Loucy (cell line): ENCODE measurements at regions not wholly inside any gene's neighbourhood (a gene's known extent, or its start where the extent isn't known, plus 50 kb on each side); places are given as distances from the start of the nearest gene placed in this dataset.

Experiments used
- H2AFZ ChIP-seq: fragments of 200-600 bp; sonication (generic); 2 replicates; pipeline ENCODE4 v1.6.0; 2016; ENCODE audit warnings: antibody characterized with exemption, mild to moderate bottlenecking, low read length, moderate library complexity
- H3F3A ChIP-seq: fragments of 200-600 bp; 2 replicates; pipeline ENCODE4 v1.6.0; 2016; ENCODE audit warnings: antibody characterized with exemption, low read depth, mild to moderate bottlenecking
- H3K27me3 ChIP-seq: fragments of 200-600 bp; sonication (generic); 2 replicates; pipeline ENCODE4 v1.6.1; 2014; ENCODE audit warnings: low read length, mild to moderate bottlenecking; ENCODE audit not compliant: insufficient read depth, poor library complexity, severe bottlenecking
- H3K36me3 ChIP-seq: fragments of 200-600 bp; sonication (generic); 2 replicates; pipeline ENCODE4 v1.6.1; 2016; ENCODE audit warnings: low read length; ENCODE audit not compliant: insufficient read depth
- H3K4me1 ChIP-seq: fragments of 200-600 bp; sonication (generic); 2 replicates; pipeline ENCODE4 v1.5.1; 2014; ENCODE audit warnings: low read length, mild to moderate bottlenecking; ENCODE audit not compliant: insufficient read depth, poor library complexity, severe bottlenecking
- H3K4me2 ChIP-seq: fragments of 200-600 bp; sonication (generic); 2 replicates; pipeline ENCODE4 v1.6.0; 2014; ENCODE audit warnings: antibody characterized with exemption, low read length, low read depth, mild to moderate bottlenecking; ENCODE audit not compliant: poor library complexity, severe bottlenecking
- H3K4me3 ChIP-seq: fragments of 200-600 bp; sonication (generic); 2 replicates; pipeline ENCODE4 v1.5.1; 2014; ENCODE audit warnings: low read length, mild to moderate bottlenecking, mixed read lengths; ENCODE audit not compliant: poor library complexity, severe bottlenecking
- H3K79me2 ChIP-seq: fragments of 200-600 bp; sonication (generic); 2 replicates; pipeline ENCODE4 v1.6.1; 2014; ENCODE audit warnings: low read length; ENCODE audit not compliant: insufficient read depth
- H3K9ac ChIP-seq: fragments of 200-600 bp; sonication (generic); 2 replicates; pipeline ENCODE4 v1.6.0; 2014; ENCODE audit warnings: mild to moderate bottlenecking, low read depth, low read length, moderate library complexity; ENCODE audit not compliant: poor library complexity, severe bottlenecking
- H3K9me2 ChIP-seq: fragments of 200-600 bp; sonication (generic); replicated peaks from 2 replicates; pipeline ENCODE4 v1.6.1; 2016; ENCODE audit warnings: low read depth, low read length, mixed read lengths
- H3K9me3 ChIP-seq: fragments of 200-600 bp; sonication (generic); 2 replicates; pipeline ENCODE4 v1.6.1; 2014; ENCODE audit warnings: mild to moderate bottlenecking, antibody characterized with exemption, low read length, low read depth; ENCODE audit not compliant: insufficient read depth
- H4K20me1 ChIP-seq: fragments of 200-600 bp; sonication (generic); 2 replicates; pipeline ENCODE4 v1.6.0; 2014; ENCODE audit warnings: antibody characterized with exemption, low read length, mild to moderate bottlenecking; ENCODE audit not compliant: insufficient read depth, poor library complexity, severe bottlenecking
- CTCF ChIP-seq: fragments of 200-600 bp; sonication (generic); conservative IDR thresholded peaks from 2 replicates; pipeline ENCODE4 v1.5.1; 2014; ENCODE audit warnings: mild to moderate bottlenecking, antibody characterized with exemption, low read length
- EZH2phosphoT487 ChIP-seq: fragments of 200-600 bp; IDR thresholded peaks from 2 replicates; pipeline ENCODE4 v1.6.1; 2018; ENCODE audit warnings: antibody characterized with exemption, mild to moderate bottlenecking, moderate library complexity, borderline replicate concordance

GRCh38 chr5:167406513-167406912 is 884.9 kb upstream of the WWC1 start:
- H3K4me2 ChIP-seq, result no peak overlapping the region

GRCh38 chr5:167412556-167412955 is 878.9 kb upstream of the WWC1 start:
- Histone ChIP-seq H3K79me2 (no peaks in the 10 kb centered on the region), H3F3A (no peaks in the 10 kb centered on the region), H3K9me3 (no peaks in the 10 kb centered on the region), H3K4me3 (no peak overlapping the region), H2AFZ (no peak overlapping the region), H3K4me2 (no peak overlapping the region), H3K27me3 (no peaks in the 10 kb centered on the region), H3K36me3 (no peaks in the 10 kb centered on the region), H4K20me1 (no peaks in the 10 kb centered on the region), H3K9me2 (no peaks in the 10 kb centered on the region), H3K4me1 (no peaks in the 10 kb centered on the region), H3K9ac (no peak overlapping the region)
- no peak for TF ChIP-seq CTCF
- no peak for TF ChIP-seq EZH2phosphoT487

More at GRCh38 chr5:167406513-167406912, 884.9 kb upstream of the WWC1 start:
- Histone ChIP-seq H3F3A (no peaks in the 10 kb centered on the region), H3K79me2 (no peaks in the 10 kb centered on the region), H3K9me3 (no peaks in the 10 kb centered on the region), H2AFZ (no peak overlapping the region), H3K9me2 (no peaks in the 10 kb centered on the region), H3K36me3 (no peaks in the 10 kb centered on the region), H3K4me3 (no peak overlapping the region), H4K20me1 (no peaks in the 10 kb centered on the region), H3K4me1 (no peaks in the 10 kb centered on the region), H3K27me3 (no peaks in the 10 kb centered on the region), H3K9ac (no peak overlapping the region)
- TF ChIP-seq EZH2phosphoT487 (no peak), CTCF (no peak)

- H3K9me3 ChIP-seq, result no peaks in the 10 kb centered on the region
- H3K27me3 ChIP-seq, result no peaks in the 10 kb centered on the region
- no peak overlapping the region for H3K4me3 ChIP-seq
- no peaks in the 10 kb centered on the region for H3F3A ChIP-seq
- no peak overlapping the region for H2AFZ ChIP-seq
- H3K79me2 ChIP-seq, result no peaks in the 10 kb centered on the region
- no peaks in the 10 kb centered on the region for H3K36me3 ChIP-seq
- no peak overlapping the region for H3K9ac ChIP-seq
- H3K4me2 ChIP-seq, result no peak overlapping the region
- no peaks in the 10 kb centered on the region for H3K9me2 ChIP-seq
- no peaks in the 10 kb centered on the region for H4K20me1 ChIP-seq
- H3K4me1 ChIP-seq, result no peaks in the 10 kb centered on the region
- no peak for TF ChIP-seq EZH2phosphoT487
- TF ChIP-seq CTCF, result no peak
Observed at GRCh38 chr5:167413506-167413905, 877.9 kb upstream of the WWC1 start.
